Smooth muscle cell (in vitro differentiated cells): ENCODE measurements at regions not wholly inside any gene's neighbourhood (a gene's known extent, or its start where the extent isn't known, plus 50 kb on each side); places are given as distances from the start of the nearest gene placed in this dataset.

Experiments used
- DNase-seq: peaks from one replicate; lab custom pipeline; 2025; ENCODE audit not compliant: unreplicated experiment; lab: John Stamatoyannopoulos, UW
- H2AFZ ChIP-seq: fragments of 200-600 bp; sonication (generic); 2 replicates; pipeline ENCODE4 v1.6.0; 2016; ENCODE audit warnings: antibody characterized with exemption, low read depth, mild to moderate bottlenecking
- H3F3A ChIP-seq: fragments of 200-600 bp; sonication (generic); 2 replicates; pipeline ENCODE4 v1.6.0; 2017; ENCODE audit warnings: antibody characterized with exemption, low read depth
- H3K27ac ChIP-seq: fragments of 200-600 bp; sonication (generic); 2 replicates; pipeline ENCODE4 v1.5.1; 2016; ENCODE audit warnings: low read depth, mild to moderate bottlenecking
- H3K27me3 ChIP-seq: fragments of 200-600 bp; sonication (generic); 2 replicates; pipeline ENCODE4 v1.6.1; 2016; ENCODE audit warnings: low read depth, mild to moderate bottlenecking
- H3K36me3 ChIP-seq: fragments of 200-600 bp; sonication (generic); 2 replicates; pipeline ENCODE4 v1.5.1; 2016; ENCODE audit warnings: low read depth
- H3K4me1 ChIP-seq: fragments of 200-600 bp; sonication (generic); 2 replicates; pipeline ENCODE4 v1.5.1; 2016; ENCODE audit warnings: low read depth
- H3K4me2 ChIP-seq: fragments of 200-600 bp; sonication (generic); 2 replicates; pipeline ENCODE4 v1.6.0; 2016; ENCODE audit warnings: mild to moderate bottlenecking
- H3K4me3 ChIP-seq: fragments of 200-600 bp; sonication (generic); 2 replicates; pipeline ENCODE4 v1.5.1; 2016; ENCODE audit warnings: mild to moderate bottlenecking
- H3K79me2 ChIP-seq: fragments of 200-600 bp; sonication (generic); 2 replicates; pipeline ENCODE4 v1.6.0; 2016; ENCODE audit warnings: low read depth, mild to moderate bottlenecking
- H3K9ac ChIP-seq: fragments of 200-600 bp; sonication (generic); 2 replicates; pipeline ENCODE4 v1.6.0; 2016; ENCODE audit warnings: low read depth
- H3K9me3 ChIP-seq: fragments of 200-600 bp; sonication (generic); replicated peaks from 2 replicates; pipeline ENCODE4 v1.5.1; 2016; ENCODE audit warnings: low read depth
- H4K20me1 ChIP-seq: fragments of 200-600 bp; sonication (generic); 2 replicates; pipeline ENCODE4 v1.6.0; 2016; ENCODE audit warnings: low read depth
- WGBS: methylation state at CpG from one replicate; pipeline ENCODE4 v1.1.7; 2016; ENCODE audit warnings: low lambda C conversion rate; 5-methylcytosine and 5-hydroxymethylcytosine counted together
- TF ChIP-seq, protein P1 (sequence below): fragments of 200-600 bp; sonication (generic); IDR thresholded peaks from 2 replicates; pipeline ENCODE4 v1.5.1; 2017; ENCODE audit warnings: borderline replicate concordance, mild to moderate bottlenecking, antibody characterized with exemption; ENCODE audit not compliant: insufficient read depth, poor library complexity, severe bottlenecking

DNA sequence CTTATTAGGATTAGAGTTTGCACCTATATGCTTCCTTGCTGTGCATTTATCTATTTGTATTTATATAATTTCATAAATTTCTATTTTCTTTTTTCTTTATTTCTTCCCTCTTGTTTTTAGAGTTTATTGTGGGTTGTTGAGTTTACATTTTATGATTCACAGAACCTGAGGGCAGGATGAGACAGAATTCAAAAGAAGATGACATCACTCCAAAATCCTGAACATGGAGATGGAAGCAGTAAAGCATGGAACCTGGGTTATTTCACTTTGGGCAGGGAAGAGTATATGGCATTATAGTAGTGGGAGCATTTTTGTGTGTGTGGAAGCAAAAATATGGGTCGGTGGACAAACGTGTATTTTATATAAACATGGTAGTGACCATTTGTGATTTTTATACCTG, 157.5 kb downstream of the RFX6 start:
- H3K36me3 ChIP-seq: no peaks in the 10 kb centered on the region
- no peaks in the 10 kb centered on the region for H3K4me1 ChIP-seq
- no peak for DNase-seq
- H4K20me1 ChIP-seq: no peaks in the 10 kb centered on the region
- no peaks in the 10 kb centered on the region for H3K27me3 ChIP-seq
- no peaks in the 10 kb centered on the region for H3K79me2 ChIP-seq
- H3K9me3 ChIP-seq: no peaks in the 10 kb centered on the region
- WGBS: 86% methylated on average over 2 of the region's 2 CpGs
- H3K9ac ChIP-seq: no peak overlapping the region
- H2AFZ ChIP-seq: no peak overlapping the region
- no peak overlapping the region for H3K27ac ChIP-seq
- no peak overlapping the region for H3K4me3 ChIP-seq
- no peak overlapping the region for H3K4me2 ChIP-seq
- H3F3A ChIP-seq: no peaks in the 10 kb centered on the region
- TF ChIP-seq, protein P1, sequence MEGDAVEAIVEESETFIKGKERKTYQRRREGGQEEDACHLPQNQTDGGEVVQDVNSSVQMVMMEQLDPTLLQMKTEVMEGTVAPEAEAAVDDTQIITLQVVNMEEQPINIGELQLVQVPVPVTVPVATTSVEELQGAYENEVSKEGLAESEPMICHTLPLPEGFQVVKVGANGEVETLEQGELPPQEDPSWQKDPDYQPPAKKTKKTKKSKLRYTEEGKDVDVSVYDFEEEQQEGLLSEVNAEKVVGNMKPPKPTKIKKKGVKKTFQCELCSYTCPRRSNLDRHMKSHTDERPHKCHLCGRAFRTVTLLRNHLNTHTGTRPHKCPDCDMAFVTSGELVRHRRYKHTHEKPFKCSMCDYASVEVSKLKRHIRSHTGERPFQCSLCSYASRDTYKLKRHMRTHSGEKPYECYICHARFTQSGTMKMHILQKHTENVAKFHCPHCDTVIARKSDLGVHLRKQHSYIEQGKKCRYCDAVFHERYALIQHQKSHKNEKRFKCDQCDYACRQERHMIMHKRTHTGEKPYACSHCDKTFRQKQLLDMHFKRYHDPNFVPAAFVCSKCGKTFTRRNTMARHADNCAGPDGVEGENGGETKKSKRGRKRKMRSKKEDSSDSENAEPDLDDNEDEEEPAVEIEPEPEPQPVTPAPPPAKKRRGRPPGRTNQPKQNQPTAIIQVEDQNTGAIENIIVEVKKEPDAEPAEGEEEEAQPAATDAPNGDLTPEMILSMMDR: no peak

DNA sequence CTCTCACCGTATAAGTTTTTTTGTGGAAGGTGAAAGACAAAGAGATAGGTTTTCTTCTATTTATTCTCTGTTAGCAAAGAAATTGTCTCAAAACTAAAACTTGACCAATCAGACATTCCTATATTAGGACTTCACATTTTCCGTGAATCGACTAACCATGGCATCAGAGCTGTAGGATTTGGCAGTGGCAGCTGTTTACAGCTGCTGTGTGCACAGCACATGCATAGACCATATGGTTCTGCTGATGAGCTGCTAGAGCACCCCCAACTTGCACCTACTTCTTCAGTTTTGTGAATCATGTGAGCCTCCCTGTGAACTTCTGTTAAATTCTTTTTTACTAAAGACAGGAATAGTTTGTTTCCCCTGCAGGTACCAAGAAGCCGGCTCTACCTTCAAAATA, 157.9 kb downstream of the RFX6 start:
- Histone ChIP-seq H3K4me3 (no peak overlapping the region), H3K4me2 (no peak overlapping the region), H3K79me2 (no peaks in the 10 kb centered on the region), H3K4me1 (no peaks in the 10 kb centered on the region), H4K20me1 (no peaks in the 10 kb centered on the region), H3K27me3 (no peaks in the 10 kb centered on the region), H3K36me3 (no peaks in the 10 kb centered on the region), H3K27ac (no peak overlapping the region), H3K9ac (no peak overlapping the region), H2AFZ (no peak overlapping the region), H3K9me3 (no peaks in the 10 kb centered on the region), H3F3A (no peaks in the 10 kb centered on the region)
- TF ChIP-seq, protein P1: no peak
- no peak for DNase-seq
- WGBS: 93% methylated on average over 4 of the region's 4 CpGs

DNA sequence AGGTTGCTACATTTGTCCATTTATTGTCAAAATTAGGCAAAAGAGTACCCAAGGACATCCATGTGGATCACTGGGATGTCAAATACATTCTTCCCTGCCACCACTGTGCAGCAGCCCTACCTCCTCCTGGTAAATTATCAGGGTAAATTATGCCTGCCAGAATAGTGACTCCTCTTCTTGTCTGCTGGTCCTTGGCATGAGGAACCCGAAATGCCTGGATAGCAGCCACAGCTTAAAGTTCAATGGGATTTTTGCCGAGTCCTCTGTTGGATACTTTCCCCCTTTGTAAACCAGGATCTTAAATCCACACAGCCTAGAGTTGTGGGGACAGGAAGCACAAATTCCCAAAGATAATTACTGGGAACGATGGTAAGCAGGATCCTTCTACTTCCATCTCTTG, 173.3 kb downstream of the RFX6 start:
- H3K4me1 ChIP-seq: no peaks in the 10 kb centered on the region
- H2AFZ ChIP-seq: no peak overlapping the region
- H3K36me3 ChIP-seq: no peaks in the 10 kb centered on the region
- no peaks in the 10 kb centered on the region for H3F3A ChIP-seq
- H3K27me3 ChIP-seq: no peaks in the 10 kb centered on the region
- TF ChIP-seq, protein P1: no peak
- H3K27ac ChIP-seq: no peak overlapping the region
- H3K4me2 ChIP-seq: no peak overlapping the region
- H3K9ac ChIP-seq: no peak overlapping the region
- no peaks in the 10 kb centered on the region for H4K20me1 ChIP-seq
- WGBS: 90% methylated on average over 3 of the region's 3 CpGs
- H3K4me3 ChIP-seq: no peak overlapping the region
- no peak for DNase-seq
- H3K79me2 ChIP-seq: no peaks in the 10 kb centered on the region
- no peaks in the 10 kb centered on the region for H3K9me3 ChIP-seq

DNA sequence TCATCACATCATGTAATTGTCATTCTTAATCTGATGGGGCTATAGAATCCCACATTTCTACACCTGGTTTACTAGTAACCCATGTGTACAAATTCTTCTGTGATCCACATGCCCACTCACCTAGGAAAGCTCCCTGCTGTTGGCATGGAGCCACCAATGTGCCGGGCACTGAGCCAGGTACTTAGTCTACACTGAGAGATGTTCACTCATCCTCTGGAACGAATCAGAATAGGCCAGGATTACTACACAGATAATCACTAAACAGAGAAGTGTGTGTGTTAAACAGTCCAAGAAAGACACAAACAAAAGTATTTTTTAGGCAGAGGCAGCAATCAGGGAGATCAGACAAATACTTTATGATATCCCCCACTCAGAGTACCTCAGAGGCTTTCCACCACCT, 193.2 kb upstream of the VGLL2 start:
- Histone ChIP-seq H3K9ac (no peak overlapping the region), H3K4me2 (no peak overlapping the region), H3K4me3 (no peak overlapping the region), H4K20me1 (no peaks in the 10 kb centered on the region), H3K36me3 (no peaks in the 10 kb centered on the region), H3K9me3 (no peaks in the 10 kb centered on the region), H3K27me3 (no peaks in the 10 kb centered on the region), H3K4me1 (no peaks in the 10 kb centered on the region), H3F3A (no peaks in the 10 kb centered on the region), H2AFZ (no peak overlapping the region), H3K79me2 (no peaks in the 10 kb centered on the region), H3K27ac (no peak overlapping the region)
- TF ChIP-seq, protein P1: no peak
- no peak for DNase-seq
- 73% methylated on average over 2 of the region's 2 CpGs for WGBS
